OCI-LY1 (cell line): ENCODE measurements at regions not wholly inside any gene's neighbourhood (a gene's known extent, or its start where the extent isn't known, plus 50 kb on each side); places are given as distances from the start of the nearest gene placed in this dataset.

Experiments
- H2AFZ ChIP-seq: fragments of 200-600 bp; sonication (generic), shearing (Covaris generic); 2 replicates; pipeline ENCODE4 v1.6.0; 2014; ENCODE audit warnings: antibody characterized with exemption, mild to moderate bottlenecking, low read length
- H3F3A ChIP-seq: fragments of 200-600 bp; sonication (generic), shearing (Covaris generic); 2 replicates; pipeline ENCODE4 v1.6.0; 2014; ENCODE audit warnings: mild to moderate bottlenecking, antibody characterized with exemption, low read length, moderate library complexity; ENCODE audit not compliant: insufficient read depth
- H3K27ac ChIP-seq: fragments of 200-600 bp; sonication (generic); 2 replicates; pipeline ENCODE4 v1.5.1; 2014; ENCODE audit warnings: low read length, mixed run types, mild to moderate bottlenecking, low read depth; ENCODE audit not compliant: poor library complexity, severe bottlenecking
- H3K27me3 ChIP-seq: fragments of 200-600 bp; sonication (generic); 2 replicates; pipeline ENCODE4 v1.6.0; 2014; ENCODE audit warnings: antibody characterized with exemption, mild to moderate bottlenecking, low read length, moderate library complexity; ENCODE audit not compliant: insufficient read depth
- H3K36me3 ChIP-seq: fragments of 200-600 bp; sonication (generic); 2 replicates; pipeline ENCODE4 v1.6.1; 2014; ENCODE audit warnings: mild to moderate bottlenecking, antibody characterized with exemption, low read length, moderate library complexity, mixed read lengths; ENCODE audit not compliant: insufficient read depth
- H3K4me1 ChIP-seq: fragments of 200-600 bp; sonication (generic); 2 replicates; pipeline ENCODE4 v1.5.1; 2014; ENCODE audit warnings: mild to moderate bottlenecking, low read length, moderate library complexity; ENCODE audit not compliant: insufficient read depth, severe bottlenecking
- H3K4me2 ChIP-seq: fragments of 200-600 bp; sonication (generic), shearing (Covaris generic); 2 replicates; pipeline ENCODE4 v1.6.1; 2014; ENCODE audit warnings: low read length
- H3K4me3 ChIP-seq: fragments of 200-600 bp; sonication (generic); 2 replicates; pipeline ENCODE4 v1.5.1; 2014; ENCODE audit warnings: low read length, low read depth, mild to moderate bottlenecking, mixed read lengths; ENCODE audit not compliant: poor library complexity, severe bottlenecking
- H3K79me2 ChIP-seq: fragments of 200-600 bp; shearing (Covaris generic); 2 replicates; pipeline ENCODE4 v1.6.1; 2016; ENCODE audit warnings: mixed run types, low read length, mixed read lengths; ENCODE audit not compliant: insufficient read depth
- H3K9ac ChIP-seq: fragments of 200-600 bp; sonication (generic), shearing (Covaris generic); 2 replicates; pipeline ENCODE4 v1.6.1; 2014; ENCODE audit warnings: mild to moderate bottlenecking, low read length, mixed read lengths
- H3K9me2 ChIP-seq: fragments of 200-600 bp; sonication (generic), shearing (Covaris generic); 2 replicates; pipeline ENCODE4 v1.6.1; 2014; ENCODE audit warnings: low read depth, mild to moderate bottlenecking, low read length, mixed read lengths
- H3K9me3 ChIP-seq: fragments of 200-600 bp; shearing (Covaris generic); 2 replicates; pipeline ENCODE4 v1.6.1; 2014; ENCODE audit warnings: low read length, mixed read lengths
- H4K20me1 ChIP-seq: fragments of 200-600 bp; sonication (generic), shearing (Covaris generic); 2 replicates; pipeline ENCODE4 v1.6.0; 2016; ENCODE audit warnings: mild to moderate bottlenecking, low read length; ENCODE audit not compliant: insufficient read depth
- CTCF ChIP-seq: fragments of 200-600 bp; sonication (generic), shearing (Covaris generic); IDR thresholded peaks from 2 replicates; pipeline ENCODE4 v1.5.1; 2017; ENCODE audit warnings: mild to moderate bottlenecking, antibody characterized with exemption, low read length, moderate library complexity, mixed read lengths
- EZH2 ChIP-seq: fragments of 200-600 bp; sonication (generic), shearing (Covaris generic); IDR thresholded peaks from 2 replicates; pipeline ENCODE4 v1.8.0; 2017; ENCODE audit warnings: borderline replicate concordance, mixed run types, mild to moderate bottlenecking, antibody characterized with exemption, low read length, moderate library complexity, mixed read lengths

GRCh38 chr10:4382811-4383210, 443.2 kb upstream of the AKR1E2 start:
- Histone ChIP-seq H2AFZ (no peak overlapping the region), H3K9me2 (no peaks in the 10 kb centered on the region), H3K27ac (no peak overlapping the region), H3K36me3 (no peaks in the 10 kb centered on the region), H3K9ac (no peak overlapping the region), H3F3A (no peaks in the 10 kb centered on the region), H3K4me2 (no peak overlapping the region), H4K20me1 (no peaks in the 10 kb centered on the region), H3K4me3 (no peak overlapping the region), H3K9me3 (no peaks in the 10 kb centered on the region), H3K79me2 (no peaks in the 10 kb centered on the region), H3K4me1 (no peaks in the 10 kb centered on the region), H3K27me3 (no peaks in the 10 kb centered on the region)
- TF ChIP-seq EZH2 (no peak), CTCF (no peak)

- H3K9ac ChIP-seq = no peak overlapping the region
- H3K4me1 ChIP-seq = no peaks in the 10 kb centered on the region
- no peak overlapping the region for H2AFZ ChIP-seq
- no peak for TF ChIP-seq CTCF
- TF ChIP-seq EZH2 = no peak
- H3K9me3 ChIP-seq = no peaks in the 10 kb centered on the region
- H3K27me3 ChIP-seq = no peaks in the 10 kb centered on the region
- H3K4me2 ChIP-seq = no peak overlapping the region
- no peak overlapping the region for H3K27ac ChIP-seq
- no peaks in the 10 kb centered on the region for H3F3A ChIP-seq
- H3K9me2 ChIP-seq = no peaks in the 10 kb centered on the region
- H4K20me1 ChIP-seq = no peaks in the 10 kb centered on the region
- H3K79me2 ChIP-seq = no peaks in the 10 kb centered on the region
- no peak overlapping the region for H3K4me3 ChIP-seq
- no peaks in the 10 kb centered on the region for H3K36me3 ChIP-seq
Observed at GRCh38 chr10:4373612-4374011, 452.4 kb upstream of the AKR1E2 start.

- Histone ChIP-seq H4K20me1 (no peaks in the 10 kb centered on the region), H2AFZ (no peak overlapping the region), H3K4me3 (no peak overlapping the region), H3K79me2 (no peaks in the 10 kb centered on the region), H3K36me3 (no peaks in the 10 kb centered on the region), H3K9me2 (no peaks in the 10 kb centered on the region), H3K4me2 (no peak overlapping the region), H3K27ac (no peak overlapping the region), H3F3A (no peaks in the 10 kb centered on the region), H3K9me3 (no peaks in the 10 kb centered on the region), H3K4me1 (no peaks in the 10 kb centered on the region), H3K9ac (no peak overlapping the region), H3K27me3 (no peaks in the 10 kb centered on the region)
- TF ChIP-seq CTCF (no peak), EZH2 (no peak)
Observed at GRCh38 chr10:4373098-4373497, 452.9 kb upstream of the AKR1E2 start.
